HG02981 (cell line): ENCODE measurements at regions not wholly inside any gene's neighbourhood (a gene's known extent, or its start where the extent isn't known, plus 50 kb on each side); places are given as distances from the start of the nearest gene placed in this dataset.

Experiments
- ATAC-seq: cut with Tn5 transposase; IDR thresholded peaks from one replicate; pipeline ENCODE4 v1.9.1; 2021; ENCODE audit warnings: mild to moderate bottlenecking, moderate library complexity; ENCODE audit not compliant: unreplicated experiment

- no peak for ATAC-seq
Measured at GRCh38 chr6:137434640-137435039, 59.6 kb downstream of the OLIG3 start.

DNA sequence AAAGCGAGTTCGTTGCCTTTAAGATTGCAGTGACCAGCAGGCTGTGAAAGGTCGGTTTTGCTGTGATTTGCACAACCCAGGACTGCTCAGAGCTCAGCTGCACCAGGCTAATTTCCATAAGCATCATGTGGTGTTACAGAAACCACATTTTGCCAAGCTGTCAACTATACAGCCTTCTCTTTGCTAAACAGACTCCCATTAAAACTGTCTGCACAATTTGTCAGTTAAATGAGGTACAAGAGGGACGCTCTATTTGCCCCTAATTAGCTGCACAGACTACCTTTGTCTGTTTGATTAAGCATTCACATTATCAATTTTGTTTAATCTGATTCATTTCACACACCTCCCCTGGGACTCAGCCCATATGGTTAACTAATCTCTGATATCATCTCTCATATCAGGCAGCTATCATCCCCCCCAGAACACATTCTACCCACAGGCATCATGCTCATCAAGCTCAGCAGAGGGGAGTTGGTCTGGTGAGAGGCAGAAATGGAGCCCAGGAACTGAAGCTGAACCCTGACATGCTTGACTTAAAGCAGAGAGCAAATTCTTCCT, 62.1 kb downstream of the OLIG3 start:
- no peak for ATAC-seq

DNA sequence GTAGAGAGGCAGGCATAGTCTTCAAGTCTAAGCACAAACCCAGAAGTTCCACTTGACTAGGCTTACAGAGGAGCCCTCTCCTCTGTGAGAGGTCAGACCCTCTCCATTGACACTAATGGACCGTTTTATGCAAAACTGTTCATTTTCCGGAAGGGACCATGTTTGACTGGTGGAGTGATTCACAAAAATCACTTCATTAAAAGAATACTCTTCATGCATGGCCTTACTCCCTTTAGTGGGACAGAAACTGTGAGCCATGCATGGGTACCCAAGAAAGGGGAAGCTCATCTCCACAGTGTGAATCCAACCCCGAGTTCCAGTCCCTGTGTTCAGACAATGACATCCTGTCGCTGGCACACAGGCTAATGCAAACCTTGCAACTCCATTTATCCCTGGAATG, 63.2 kb downstream of the OLIG3 start:
- peak; percentile 68 for ATAC-seq

DNA sequence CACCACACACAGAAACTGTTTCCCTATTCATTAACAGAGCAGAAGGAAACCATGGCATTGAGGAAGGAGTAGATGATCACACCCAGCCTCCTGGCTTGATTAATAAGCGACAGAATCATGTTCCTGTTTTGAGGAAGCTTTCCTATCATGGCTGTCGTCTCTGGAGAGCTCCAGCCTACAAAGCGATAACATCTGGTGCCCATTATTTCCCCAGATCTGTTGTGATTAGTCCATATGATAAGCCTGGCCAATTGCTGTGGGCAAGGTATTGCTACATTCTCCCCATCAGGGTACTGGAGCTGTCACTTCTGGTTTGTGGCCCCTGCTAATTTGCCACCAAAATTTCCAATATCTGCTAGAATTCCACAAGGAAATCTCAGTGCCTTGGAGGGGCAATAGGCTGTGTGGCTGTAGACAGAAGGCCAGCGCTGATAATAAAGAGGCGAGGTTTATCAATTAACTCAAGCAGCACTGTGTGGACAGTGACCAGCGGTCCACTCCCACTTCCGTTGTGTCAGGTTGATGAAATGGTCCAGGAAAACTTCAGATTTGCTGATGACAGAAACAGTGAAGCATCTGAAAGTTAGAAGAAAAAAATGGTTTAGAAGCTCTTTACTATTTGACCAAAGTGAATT, 66.4 kb downstream of the OLIG3 start:
- no peak for ATAC-seq

DNA sequence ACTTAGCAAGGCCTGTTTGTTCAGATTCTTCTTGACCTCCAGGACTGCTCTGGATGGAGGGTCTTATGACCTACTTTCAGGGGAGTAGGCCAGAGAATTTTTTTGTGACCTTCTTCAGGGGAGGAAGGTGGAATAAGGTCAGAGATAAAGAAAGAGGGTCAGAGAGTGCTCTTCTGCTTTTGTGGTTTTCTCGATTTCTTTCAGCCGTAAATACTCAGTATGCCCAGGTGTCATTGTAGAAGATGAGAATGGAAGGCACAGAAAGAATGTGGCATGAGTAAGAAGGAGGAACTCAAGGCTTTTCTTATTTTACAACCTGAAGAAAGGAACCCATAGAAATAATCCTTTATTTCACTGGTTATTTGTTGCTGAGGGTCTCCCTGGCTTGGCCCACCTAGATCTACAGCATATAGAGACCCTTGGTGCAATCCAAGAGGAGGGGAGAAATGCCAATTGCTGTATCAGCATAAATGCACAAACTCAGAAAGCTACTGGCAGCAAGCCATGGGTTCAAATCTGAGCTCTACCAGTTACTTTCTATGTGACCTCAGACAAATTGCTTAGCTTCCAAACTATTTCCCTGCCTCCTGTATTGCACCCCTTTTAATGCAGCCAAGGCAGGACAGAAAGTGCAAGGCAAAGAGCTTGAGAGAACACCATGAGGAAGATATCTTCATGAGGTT, 68.0 kb downstream of the OLIG3 start:
- no peak for ATAC-seq

DNA sequence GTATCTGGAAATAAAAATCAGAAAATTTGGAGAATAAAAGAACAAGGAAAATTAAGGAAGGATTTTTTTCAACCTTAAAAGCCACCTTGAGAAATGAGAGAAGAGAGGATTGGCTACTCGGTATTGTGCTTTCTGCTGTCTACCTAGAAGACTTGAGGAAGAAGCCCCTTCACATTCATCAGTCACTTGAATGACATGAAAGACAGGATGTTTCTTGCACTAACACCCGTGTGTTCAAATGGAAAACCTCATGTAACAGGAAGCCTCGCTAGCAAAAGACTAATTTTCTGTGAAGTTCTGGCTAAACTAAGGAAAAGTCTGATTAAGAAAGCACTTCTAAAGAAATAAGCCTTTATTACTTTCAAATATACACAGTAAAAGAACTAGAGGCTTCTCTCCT, 69.9 kb downstream of the OLIG3 start:
- ATAC-seq, result no peak

GRCh38 chr6:137423451-137424168, 70.6 kb downstream of the OLIG3 start:
- ATAC-seq, result no peak

DNA sequence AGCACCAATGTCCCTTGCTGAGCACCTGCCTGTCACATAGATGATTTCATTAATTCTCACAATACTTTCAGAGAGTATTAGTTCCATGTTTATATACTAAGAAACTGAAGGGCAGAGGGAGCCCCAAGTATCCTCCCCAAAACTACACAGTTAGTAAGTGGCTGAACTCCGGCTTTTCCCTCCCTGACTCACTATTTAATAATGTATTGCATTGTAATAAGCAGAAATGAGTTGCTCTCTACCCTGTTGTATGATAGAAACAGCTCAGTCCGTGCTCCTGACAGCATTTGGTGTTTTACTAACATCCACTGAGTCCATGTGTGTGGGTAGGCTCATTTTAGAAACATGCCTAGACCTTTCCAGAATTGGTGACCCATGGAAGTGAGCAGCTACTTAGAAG, 76.8 kb downstream of the OLIG3 start:
- ATAC-seq, result no peak

GRCh38 chr6:137416376-137417109, 77.7 kb downstream of the OLIG3 start:
- ATAC-seq, result no peak

- no peak for ATAC-seq
Measured at GRCh38 chr6:137415834-137416190, 78.4 kb downstream of the OLIG3 start.

GRCh38 chr6:137415127-137415833, 78.9 kb downstream of the OLIG3 start:
- peak; percentile 76 for ATAC-seq

DNA sequence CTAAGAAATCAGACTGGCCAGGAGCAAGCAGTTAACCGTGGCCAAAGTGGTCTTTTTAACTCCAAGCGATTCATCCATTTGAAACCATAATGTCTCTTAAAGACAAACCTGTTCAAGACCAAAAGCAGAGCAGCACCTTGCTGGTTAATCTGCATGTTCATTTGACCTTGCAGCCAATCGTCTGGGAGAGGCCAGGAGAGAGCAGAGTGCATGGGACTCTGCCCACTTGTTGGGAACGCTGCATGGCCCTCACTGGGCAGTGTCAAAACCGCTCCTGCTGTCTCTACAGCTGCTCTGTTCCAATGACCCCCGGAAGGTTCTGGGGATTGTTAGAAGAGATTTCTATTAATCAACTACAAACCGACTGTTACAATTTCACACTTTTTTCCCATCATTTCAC, 79.6 kb downstream of the OLIG3 start:
- no peak for ATAC-seq

DNA sequence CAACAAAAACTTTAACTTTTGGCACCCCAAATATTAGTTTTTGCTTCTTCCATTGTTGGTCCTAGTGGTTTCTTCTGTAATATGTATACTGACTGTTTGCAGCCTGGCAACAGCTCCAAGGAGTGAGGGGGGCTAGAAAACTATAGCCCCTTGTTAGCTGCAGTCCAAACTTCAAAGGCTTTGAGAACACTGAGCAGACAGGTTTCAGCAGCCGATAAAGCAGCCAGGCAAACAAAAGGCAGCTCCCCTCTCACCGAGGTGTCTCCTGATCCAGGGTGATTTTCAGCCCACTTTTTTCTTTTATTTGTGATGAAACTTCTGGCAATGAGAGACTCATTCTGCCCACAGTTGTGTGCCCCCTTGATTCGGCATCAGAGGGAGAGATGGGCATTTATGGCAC, 80.7 kb downstream of the OLIG3 start:
- ATAC-seq, result no peak

- ATAC-seq, result no peak
Measured at GRCh38 chr6:137412562-137412961, 81.6 kb downstream of the OLIG3 start.

DNA sequence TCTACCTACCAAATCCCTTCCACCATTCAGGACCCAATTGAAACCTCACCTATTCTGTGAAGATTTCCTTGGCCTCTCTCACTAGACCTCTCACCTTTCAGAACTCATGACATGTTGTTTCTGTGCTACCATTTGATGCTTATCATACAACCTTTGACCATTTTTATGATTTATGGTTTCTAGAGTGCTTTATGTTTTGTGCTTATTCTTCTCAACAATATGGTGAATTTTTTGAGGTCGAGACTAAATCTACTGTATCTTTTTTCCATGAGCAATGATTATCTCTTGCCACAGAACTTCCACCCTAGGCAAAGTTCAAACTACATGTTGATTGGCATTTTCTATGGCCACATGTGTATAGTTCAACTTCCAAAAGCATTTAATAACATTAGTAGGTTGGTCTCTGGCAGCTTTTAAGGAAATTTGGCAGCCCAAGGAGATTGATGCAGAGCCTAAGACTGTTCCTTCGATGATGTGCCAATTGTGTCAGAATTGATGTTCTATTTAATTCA, 84.9 kb downstream of the OLIG3 start:
- no peak for ATAC-seq

GRCh38 chr6:137407816-137408215, 86.4 kb downstream of the OLIG3 start:
- no peak for ATAC-seq

DNA sequence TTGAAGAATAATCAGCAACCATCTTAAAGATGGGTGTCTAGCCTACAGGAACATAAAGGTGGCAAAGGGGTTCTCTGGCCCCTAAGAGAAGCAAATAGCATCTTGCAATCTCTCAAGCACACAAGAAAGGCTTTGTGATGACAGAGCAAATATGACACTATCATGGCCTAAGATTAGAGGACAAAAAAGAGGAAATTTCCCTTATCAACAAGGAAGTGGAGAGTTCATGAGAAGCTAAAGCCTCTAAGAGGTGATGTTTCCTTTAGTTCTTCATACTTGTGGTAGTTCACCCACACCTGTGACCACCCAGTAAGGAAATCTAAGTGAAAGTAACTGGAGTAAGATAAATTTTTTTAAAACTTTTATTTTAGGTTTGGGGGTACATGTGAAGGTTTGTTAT, 88.4 kb downstream of the OLIG3 start:
- ATAC-seq, result no peak

DNA sequence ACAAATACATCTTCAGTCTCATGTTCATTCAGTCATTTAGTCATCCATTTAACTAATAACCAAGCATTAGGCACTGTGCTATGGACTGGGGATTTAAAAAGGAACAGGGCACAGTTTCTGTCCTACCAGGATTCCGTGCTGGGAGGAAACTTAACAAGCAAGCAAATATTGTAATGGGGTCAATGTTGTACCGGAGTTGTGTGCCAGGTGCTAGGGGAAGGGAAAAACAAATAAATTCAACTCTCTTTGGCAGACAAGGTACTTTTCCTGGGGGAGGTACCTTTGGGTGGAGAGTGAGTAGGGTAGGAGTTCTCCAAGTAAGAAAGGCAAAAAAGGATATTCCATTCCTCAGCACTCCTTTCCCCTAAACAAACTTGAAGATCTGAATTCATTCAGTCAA, 90.3 kb downstream of the OLIG3 start:
- no peak for ATAC-seq

GRCh38 chr6:137403443-137403842, 90.8 kb downstream of the OLIG3 start:
- ATAC-seq, result no peak

DNA sequence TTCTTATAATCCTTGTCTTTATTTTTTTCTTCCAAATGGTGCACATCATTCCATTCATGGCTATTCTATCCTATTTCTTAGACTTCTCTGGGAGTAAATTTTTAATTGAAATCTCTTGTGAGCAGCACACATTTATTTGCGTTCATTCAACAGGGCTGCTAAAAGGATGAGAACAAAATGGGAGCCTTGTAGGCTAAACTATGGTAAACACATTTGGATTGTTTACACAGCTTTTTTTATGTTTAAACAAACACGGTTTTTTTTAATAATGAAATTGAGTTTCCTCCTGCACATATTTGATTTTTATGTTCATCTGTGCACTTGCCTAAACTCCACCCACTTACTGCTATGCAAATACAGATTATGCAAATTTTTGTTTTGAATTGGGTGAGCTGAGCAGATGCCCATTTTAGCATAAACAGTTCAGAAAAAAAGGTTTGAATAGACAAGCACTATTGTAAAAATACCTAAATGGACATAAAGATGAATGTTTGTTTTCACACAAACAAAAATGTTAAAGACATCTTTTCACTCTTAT, 92.0 kb downstream of the OLIG3 start:
- no peak for ATAC-seq
